ENCODE measurements at regions not wholly inside any gene's neighbourhood (a gene's known extent, or its start where the extent isn't known, plus 50 kb on each side); places are given as distances from the start of the nearest gene placed in this dataset.

DNA sequence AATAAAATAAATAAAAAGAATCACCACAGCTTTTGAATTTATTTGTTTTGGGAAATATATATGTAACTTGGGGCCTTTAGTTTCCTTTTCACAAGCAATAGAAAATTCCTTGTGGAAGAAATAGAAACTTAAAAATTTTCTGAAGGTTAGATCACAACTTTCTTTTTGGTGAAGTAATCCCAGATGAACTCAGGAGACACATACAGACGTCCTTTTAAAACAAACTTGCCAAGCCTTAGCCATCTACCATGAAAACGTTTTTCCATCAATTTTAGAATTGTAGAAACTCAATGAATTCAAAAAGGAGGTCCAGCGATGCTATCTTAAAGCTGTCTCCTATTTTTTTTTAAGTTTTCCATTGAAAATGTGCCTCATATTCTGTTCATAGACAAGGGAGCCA is 225.6 kb downstream of the ASXL3 start:
- Histone ChIP-seq H3K27me3 (ENCODE audit: insufficient read depth, low read depth) (no peaks in the 10 kb centered on the region), H3K4me3 (IDR thresholded peaks at IDR 0.05; ENCODE audit: insufficient read depth, low read depth, low read length) (no peak overlapping the region), H2AFZ (ENCODE audit: low read depth) (peak overlapping the region; percentile 35; the same call in 1 of the 2 replicates), H3K79me2 (ENCODE audit: insufficient read depth, low read depth) (no peaks in the 10 kb centered on the region), H3K9ac (no peak overlapping the region; the same call in 1 of the 2 replicates), H3K4me1 (ENCODE audit: low read depth, poor library complexity, severe bottlenecking) (peaks cover 37% of the 10 kb centered on the region), H3K27ac (peak overlapping the region; percentile 78), H4K20me1 (ENCODE audit: insufficient read depth) (no peaks in the 10 kb centered on the region), H3K4me2 (peak overlapping the region; percentile 66), H3K36me3 (ENCODE audit: insufficient read depth) (no peaks in the 10 kb centered on the region)
- TF ChIP-seq, protein P1, sequence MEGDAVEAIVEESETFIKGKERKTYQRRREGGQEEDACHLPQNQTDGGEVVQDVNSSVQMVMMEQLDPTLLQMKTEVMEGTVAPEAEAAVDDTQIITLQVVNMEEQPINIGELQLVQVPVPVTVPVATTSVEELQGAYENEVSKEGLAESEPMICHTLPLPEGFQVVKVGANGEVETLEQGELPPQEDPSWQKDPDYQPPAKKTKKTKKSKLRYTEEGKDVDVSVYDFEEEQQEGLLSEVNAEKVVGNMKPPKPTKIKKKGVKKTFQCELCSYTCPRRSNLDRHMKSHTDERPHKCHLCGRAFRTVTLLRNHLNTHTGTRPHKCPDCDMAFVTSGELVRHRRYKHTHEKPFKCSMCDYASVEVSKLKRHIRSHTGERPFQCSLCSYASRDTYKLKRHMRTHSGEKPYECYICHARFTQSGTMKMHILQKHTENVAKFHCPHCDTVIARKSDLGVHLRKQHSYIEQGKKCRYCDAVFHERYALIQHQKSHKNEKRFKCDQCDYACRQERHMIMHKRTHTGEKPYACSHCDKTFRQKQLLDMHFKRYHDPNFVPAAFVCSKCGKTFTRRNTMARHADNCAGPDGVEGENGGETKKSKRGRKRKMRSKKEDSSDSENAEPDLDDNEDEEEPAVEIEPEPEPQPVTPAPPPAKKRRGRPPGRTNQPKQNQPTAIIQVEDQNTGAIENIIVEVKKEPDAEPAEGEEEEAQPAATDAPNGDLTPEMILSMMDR (conservative IDR thresholded peaks at IDR 0.05; ENCODE audit: low read depth, low read length): no peak

DNA sequence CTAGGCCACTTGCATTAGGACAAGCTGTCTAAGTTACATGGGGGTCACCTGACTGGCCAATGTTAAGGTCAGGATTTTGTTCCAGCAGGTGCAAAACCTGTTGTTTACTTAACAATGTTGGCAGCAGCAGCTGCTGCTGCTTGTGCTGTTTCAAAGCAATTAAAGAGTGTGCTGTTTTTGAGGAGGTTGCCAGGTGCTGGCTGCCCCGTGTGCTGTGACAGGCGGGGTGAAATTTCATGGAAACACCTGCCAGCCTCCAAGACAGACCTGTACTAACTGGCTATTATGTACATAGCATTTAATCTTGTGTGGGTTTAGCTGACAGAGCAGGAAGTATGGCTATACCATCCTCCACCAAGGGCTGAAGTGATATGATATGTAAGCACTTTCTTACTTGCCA is 224.9 kb downstream of the ASXL3 start:
- Histone ChIP-seq H3K79me2 (ENCODE audit: insufficient read depth, low read depth) (no peaks in the 10 kb centered on the region), H3K4me3 (IDR thresholded peaks at IDR 0.05; ENCODE audit: insufficient read depth, low read depth, low read length) (no peak overlapping the region), H4K20me1 (ENCODE audit: insufficient read depth) (no peaks in the 10 kb centered on the region), H3K27me3 (ENCODE audit: insufficient read depth, low read depth) (no peaks in the 10 kb centered on the region), H3K4me2 (peak overlapping the region; percentile 66), H3K9ac (no peak overlapping the region; the same call in 1 of the 2 replicates), H3K4me1 (ENCODE audit: low read depth, poor library complexity, severe bottlenecking) (peaks cover 37% of the 10 kb centered on the region), H3K36me3 (ENCODE audit: insufficient read depth) (no peaks in the 10 kb centered on the region), H2AFZ (ENCODE audit: low read depth) (peak overlapping the region; percentile 35; the same call in 1 of the 2 replicates), H3K27ac (peak overlapping the region; percentile 78)
- TF ChIP-seq, protein P1 (conservative IDR thresholded peaks at IDR 0.05; ENCODE audit: low read depth, low read length): no peak

Measured in KMS-11 (cell line).